ENCODE measurements at regions not wholly inside any gene's neighbourhood (a gene's known extent, or its start where the extent isn't known, plus 50 kb on each side); places are given as distances from the start of the nearest gene placed in this dataset.

- peak; percentile 87 to 91 for TF ChIP-seq CTCF (conservative IDR thresholded peaks at IDR 0.05 in 1 of 2, IDR thresholded peaks at IDR 0.05 in 1 of 2; ENCODE audit: extremely low read depth in 1 of 2, insufficient read depth in 1 of 2, low read depth in 1 of 2, low read length in 2 of 2)
- TF ChIP-seq EZH2 (IDR thresholded peaks at IDR 0.05; ENCODE audit: borderline replicate concordance, low read length) = no peak
Observed at GRCh38 chr1:111030590-111030989, 66.9 kb upstream of the LRIF1 start.

All from mammary epithelial cell (primary cell).